ENCODE measurements at regions not wholly inside any gene's neighbourhood (a gene's known extent, or its start where the extent isn't known, plus 50 kb on each side); places are given as distances from the start of the nearest gene placed in this dataset.

GRCh38 chr6:45773906-45774305 lies 241.8 kb downstream of the CLIC5 start:
- no peak overlapping the region for H3K4me3 ChIP-seq
- TF ChIP-seq EP300 (IDR thresholded peaks at IDR 0.05): no peak
- TF ChIP-seq POLR2AphosphoS5 (IDR thresholded peaks at IDR 0.05): no peak
- no peak for TF ChIP-seq POLR2A (IDR thresholded peaks at IDR 0.05)
- no peak for TF ChIP-seq CTCF (IDR thresholded peaks at IDR 0.05)
- 69 to 100% methylated on average over 1 to 3 of the region's 3 CpGs for WGBS, 2 donors (ENCODE audit: low coverage in 1 of 2)

GRCh38 chr6:45772886-45773495 lies 242.7 kb downstream of the CLIC5 start:
- Histone ChIP-seq H3K36me3 (no peaks in the 10 kb centered on the region), H3K4me1 (no peaks in the 10 kb centered on the region), H3K9me3 (peaks cover 0 to 8% (median 0%) of the 10 kb centered on the region in 3 donors), H3K4me3 (no peak overlapping the region), H3K27ac (no peak overlapping the region), H3K27me3 (no peaks in the 10 kb centered on the region)
- no peak for TF ChIP-seq CTCF (IDR thresholded peaks at IDR 0.05)
- no peak for TF ChIP-seq EP300 (IDR thresholded peaks at IDR 0.05)
- TF ChIP-seq POLR2AphosphoS5 (IDR thresholded peaks at IDR 0.05): no peak
- ATAC-seq: no peak
- WGBS, 2 donors (ENCODE audit: low coverage in 1 of 2): 50 to 65% methylated on average over 5 to 6 of the region's 6 CpGs

More at GRCh38 chr6:45773906-45774305, 241.8 kb downstream of the CLIC5 start:
- peaks cover 0 to 8% (median 0%) of the 10 kb centered on the region in 3 donors for H3K9me3 ChIP-seq
- no peak for ATAC-seq
- no peaks in the 10 kb centered on the region for H3K27me3 ChIP-seq
- H3K36me3 ChIP-seq: no peaks in the 10 kb centered on the region
- no peak overlapping the region for H3K27ac ChIP-seq
- H3K4me1 ChIP-seq: no peaks in the 10 kb centered on the region

GRCh38 chr6:45772051-45772450 lies 243.6 kb downstream of the CLIC5 start:
- WGBS, 2 donors (ENCODE audit: low coverage in 1 of 2): 64 to 76% methylated on average over 3 to 4 of the region's 4 CpGs
- peaks cover 0 to 8% (median 0%) of the 10 kb centered on the region in 3 donors for H3K9me3 ChIP-seq
- no peaks in the 10 kb centered on the region for H3K36me3 ChIP-seq
- H3K4me3 ChIP-seq: no peak overlapping the region
- TF ChIP-seq POLR2AphosphoS5 (IDR thresholded peaks at IDR 0.05) (no peak), EP300 (IDR thresholded peaks at IDR 0.05) (no peak), CTCF (IDR thresholded peaks at IDR 0.05) (no peak), POLR2A (IDR thresholded peaks at IDR 0.05) (no peak)
- no peaks in the 10 kb centered on the region for H3K27me3 ChIP-seq
- no peak for ATAC-seq
- no peak overlapping the region for H3K27ac ChIP-seq
- no peaks in the 10 kb centered on the region for H3K4me1 ChIP-seq

GRCh38 chr6:45763281-45763680 lies 252.4 kb downstream of the CLIC5 start:
- H3K27me3 ChIP-seq: no peaks in the 10 kb centered on the region
- no peak overlapping the region for H3K4me3 ChIP-seq
- peaks cover 0 to 3% (median 0%) of the 10 kb centered on the region in 3 donors for H3K9me3 ChIP-seq
- H3K27ac ChIP-seq: no peak overlapping the region
- H3K36me3 ChIP-seq: no peaks in the 10 kb centered on the region
- no peak for ATAC-seq
- no peaks in the 10 kb centered on the region for H3K4me1 ChIP-seq
- TF ChIP-seq POLR2AphosphoS5 (IDR thresholded peaks at IDR 0.05) (no peak), EP300 (IDR thresholded peaks at IDR 0.05) (no peak), POLR2A (IDR thresholded peaks at IDR 0.05) (no peak), CTCF (IDR thresholded peaks at IDR 0.05) (no peak)

- Histone ChIP-seq H3K4me3 (no peak overlapping the region), H3K4me1 (no peaks in the 10 kb centered on the region), H3K36me3 (no peaks in the 10 kb centered on the region), H3K9me3 (peaks cover 0 to 3% (median 0%) of the 10 kb centered on the region in 3 donors), H3K27me3 (no peaks in the 10 kb centered on the region), H3K27ac (no peak overlapping the region)
- TF ChIP-seq EP300 (IDR thresholded peaks at IDR 0.05) (no peak), POLR2AphosphoS5 (IDR thresholded peaks at IDR 0.05) (no peak), POLR2A (IDR thresholded peaks at IDR 0.05) (no peak)
- peak; percentile 46 for ATAC-seq
- WGBS, 2 donors (ENCODE audit: low coverage in 1 of 2): 39 to 59% methylated on average over 2 of the region's 2 CpGs
These were observed 256.2 kb downstream of the CLIC5 start for GRCh38 chr6:45759472-45759810.

Data from gastroesophageal sphincter (tissue), 4 donors.